ENCODE measurements at regions not wholly inside any gene's neighbourhood (a gene's known extent, or its start where the extent isn't known, plus 50 kb on each side); places are given as distances from the start of the nearest gene placed in this dataset.

GRCh38 chr5:138653502-138653901 is 78.3 kb upstream of the HSPA9 start:
- ATAC-seq (no peak), DNase-seq (no peak)
- Mint-ChIP-seq H3K4me3 (no peak overlapping the region), H3K27me3 (peaks cover 47 to 99% (median 71%) of the 10 kb centered on the region in 5 donors), H3K27ac (no peak overlapping the region), H3K9me3 (no peaks in the 10 kb centered on the region), H3K36me3 (peaks cover 0 to 2% (median 0%) of the 10 kb centered on the region in 3 donors), H3K4me1 (peaks cover 20 to 25% (median 22%) of the 10 kb centered on the region in 4 donors)
- POLR2A ChIA-PET = no interaction called here

- no peak overlapping the region for H3K4me3 Mint-ChIP-seq
- DNase-seq (no peak), ATAC-seq (no peak)
- peaks cover 0 to 4% (median 0%) of the 10 kb centered on the region in 3 donors for H3K36me3 Mint-ChIP-seq
- H3K4me1 Mint-ChIP-seq = peaks cover 17 to 25% (median 22%) of the 10 kb centered on the region in 4 donors
- H3K27me3 Mint-ChIP-seq = peaks cover 47 to 100% (median 77%) of the 10 kb centered on the region in 5 donors
- no peaks in the 10 kb centered on the region for H3K9me3 Mint-ChIP-seq
- POLR2A ChIA-PET = interaction anchor here (0.5 to 2.2 kb wide), 2 partner anchors 17 to 551 kb away, joined by 3 to 6 read pairs; no protein-coding TSS in a partner anchor
- peak overlapping the region in 1 of 10 donors; percentile 47 for H3K27ac Mint-ChIP-seq
Measured at GRCh38 chr5:138651767-138652117, 76.5 kb upstream of the HSPA9 start.

GRCh38 chr5:138651058-138651766 is 76.0 kb upstream of the HSPA9 start:
- no peak for DNase-seq
- POLR2A ChIA-PET = interaction anchor here (0.5 to 2.2 kb wide), 2 partner anchors 17 to 551 kb away, joined by 3 to 6 read pairs; no protein-coding TSS in a partner anchor
- peak overlapping the region in 1 of 10 donors; percentile 79 for H3K27ac Mint-ChIP-seq
- no peak overlapping the region for H3K4me3 Mint-ChIP-seq
- H3K4me1 Mint-ChIP-seq = peaks cover 17 to 25% (median 22%) of the 10 kb centered on the region in 4 donors
- no peak for ATAC-seq
- H3K27me3 Mint-ChIP-seq = peaks cover 49 to 100% (median 77%) of the 10 kb centered on the region in 5 donors
- no peaks in the 10 kb centered on the region for H3K9me3 Mint-ChIP-seq
- H3K36me3 Mint-ChIP-seq = peaks cover 0 to 4% (median 0%) of the 10 kb centered on the region in 3 donors

- Mint-ChIP-seq H3K36me3 (peaks cover 0 to 4% (median 0%) of the 10 kb centered on the region in 3 donors), H3K9me3 (no peaks in the 10 kb centered on the region), H3K4me3 (no peak overlapping the region), H3K27me3 (peaks cover 46 to 99% (median 71%) of the 10 kb centered on the region in 5 donors), H3K4me1 (peaks cover 18 to 23% (median 20%) of the 10 kb centered on the region in 4 donors), H3K27ac (no peak overlapping the region)
- POLR2A ChIA-PET = interaction anchor here (0.8 kb wide), 1 partner anchor 897 kb away, joined by 3 read pairs; no protein-coding TSS in a partner anchor
- ATAC-seq = no peak
- no peak for DNase-seq
Measured at GRCh38 chr5:138650196-138650595, 75.0 kb upstream of the HSPA9 start.

DNA sequence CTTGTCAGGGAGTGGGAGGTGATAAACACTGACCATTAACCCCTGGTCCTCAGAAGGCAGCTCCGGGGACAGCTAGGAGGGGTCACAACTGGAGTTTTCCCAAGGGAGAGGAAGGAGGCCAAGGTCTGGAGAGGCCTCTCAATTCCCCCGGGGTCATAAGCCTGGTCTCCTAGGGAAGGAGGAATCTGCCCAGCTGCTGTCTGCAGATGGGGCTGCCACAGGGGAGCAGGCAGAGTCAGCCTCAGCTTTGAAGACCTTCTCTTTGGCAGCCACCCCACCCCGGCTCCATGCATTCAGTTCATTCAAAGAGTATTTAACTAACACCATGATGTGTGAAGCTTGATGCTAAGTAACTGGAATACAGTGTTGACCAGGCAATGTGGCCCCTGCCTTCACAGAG is 74.6 kb upstream of the HSPA9 start:
- ATAC-seq (no peak), DNase-seq (no peak)
- Mint-ChIP-seq H3K4me1 (peaks cover 14 to 20% (median 16%) of the 10 kb centered on the region in 4 donors), H3K27ac (no peak overlapping the region), H3K4me3 (no peak overlapping the region), H3K9me3 (no peaks in the 10 kb centered on the region), H3K36me3 (peaks cover 0 to 4% (median 0%) of the 10 kb centered on the region in 3 donors), H3K27me3 (peaks cover 44 to 96% (median 68%) of the 10 kb centered on the region in 5 donors)
- POLR2A ChIA-PET = interaction anchor here (0.8 to 0.9 kb wide), 2 partner anchors 19 to 896 kb away, joined by 3 read pairs; no protein-coding TSS in a partner anchor

- peak overlapping the region in 1 of 10 donors; percentile 69 for H3K27ac Mint-ChIP-seq
- peaks cover 9 to 16% (median 12%) of the 10 kb centered on the region in 4 donors for H3K4me1 Mint-ChIP-seq
- H3K9me3 Mint-ChIP-seq = no peaks in the 10 kb centered on the region
- no peak overlapping the region for H3K4me3 Mint-ChIP-seq
- POLR2A ChIA-PET = interaction anchor here (0.8 to 1.1 kb wide), 3 partner anchors 10 to 896 kb away, joined by 3 read pairs; no protein-coding TSS in a partner anchor
- H3K27me3 Mint-ChIP-seq = peaks cover 40 to 96% (median 68%) of the 10 kb centered on the region in 5 donors
- no peak for DNase-seq
- peaks cover 0 to 4% (median 0%) of the 10 kb centered on the region in 3 donors for H3K36me3 Mint-ChIP-seq
- no peak for ATAC-seq
Measured at GRCh38 chr5:138649316-138649720, 74.1 kb upstream of the HSPA9 start.

DNA sequence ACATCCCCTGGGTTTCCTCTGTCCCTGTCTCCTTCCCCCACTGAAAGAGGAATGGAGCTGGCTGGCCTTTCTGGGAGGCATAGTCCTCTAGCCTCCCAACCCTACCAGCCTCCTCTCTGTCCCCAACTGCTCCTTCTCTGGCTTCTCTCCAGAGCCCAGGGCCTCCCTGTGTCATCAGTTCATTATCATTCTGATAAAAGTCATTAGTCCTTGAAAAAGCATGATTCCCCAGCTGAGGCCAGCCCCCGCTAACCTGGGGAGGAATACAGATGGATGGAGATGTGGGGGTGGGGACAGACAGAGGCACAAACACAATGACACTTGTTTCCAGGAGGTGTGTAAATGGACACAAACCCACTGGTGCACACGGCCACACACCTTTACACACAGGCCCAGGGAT is 73.6 kb upstream of the HSPA9 start:
- Mint-ChIP-seq H3K9me3 (no peaks in the 10 kb centered on the region), H3K27me3 (peaks cover 39 to 96% (median 65%) of the 10 kb centered on the region in 5 donors), H3K36me3 (peaks cover 0 to 4% (median 0%) of the 10 kb centered on the region in 3 donors), H3K4me1 (peaks cover 4 to 11% (median 7%) of the 10 kb centered on the region in 4 donors), H3K4me3 (no peak overlapping the region), H3K27ac (peak overlapping the region in 1 of 10 donors; percentile 69)
- DNase-seq (no peak), ATAC-seq (no peak)
- POLR2A ChIA-PET = interaction anchor here (0.9 to 1.1 kb wide), 2 partner anchors 9 to 20 kb away, joined by 3 read pairs; no protein-coding TSS in a partner anchor

GRCh38 chr5:138647794-138648410 is 72.7 kb upstream of the HSPA9 start:
- DNase-seq = no peak
- no peak overlapping the region for H3K27ac Mint-ChIP-seq
- POLR2A ChIA-PET = interaction anchor here (0.6 kb wide), 1 partner anchor 71 kb away, joined by 5 read pairs; no protein-coding TSS in a partner anchor

GRCh38 chr5:138647261-138647788 is 72.1 kb upstream of the HSPA9 start:
- H3K9me3 Mint-ChIP-seq = no peaks in the 10 kb centered on the region
- no peak overlapping the region for H3K4me3 Mint-ChIP-seq
- peaks cover 41 to 96% (median 64%) of the 10 kb centered on the region in 5 donors for H3K27me3 Mint-ChIP-seq
- POLR2A ChIA-PET = interaction anchor here (0.6 kb wide), 1 partner anchor 70 kb away, joined by 5 read pairs; no protein-coding TSS in a partner anchor
- ATAC-seq = no peak
- no peak for DNase-seq
- peaks cover 0 to 5% (median 3%) of the 10 kb centered on the region in 4 donors for H3K4me1 Mint-ChIP-seq
- no peak overlapping the region for H3K27ac Mint-ChIP-seq
- H3K36me3 Mint-ChIP-seq = peaks cover 0 to 4% (median 0%) of the 10 kb centered on the region in 3 donors

More at GRCh38 chr5:138647794-138648410, 72.7 kb upstream of the HSPA9 start:
- H3K4me1 Mint-ChIP-seq = peaks cover 0 to 5% (median 3%) of the 10 kb centered on the region in 4 donors
- H3K9me3 Mint-ChIP-seq = no peaks in the 10 kb centered on the region
- H3K36me3 Mint-ChIP-seq = peaks cover 0 to 4% (median 0%) of the 10 kb centered on the region in 3 donors
- H3K27me3 Mint-ChIP-seq = peaks cover 43 to 96% (median 64%) of the 10 kb centered on the region in 5 donors
- no peak overlapping the region for H3K4me3 Mint-ChIP-seq
- ATAC-seq = no peak

DNA sequence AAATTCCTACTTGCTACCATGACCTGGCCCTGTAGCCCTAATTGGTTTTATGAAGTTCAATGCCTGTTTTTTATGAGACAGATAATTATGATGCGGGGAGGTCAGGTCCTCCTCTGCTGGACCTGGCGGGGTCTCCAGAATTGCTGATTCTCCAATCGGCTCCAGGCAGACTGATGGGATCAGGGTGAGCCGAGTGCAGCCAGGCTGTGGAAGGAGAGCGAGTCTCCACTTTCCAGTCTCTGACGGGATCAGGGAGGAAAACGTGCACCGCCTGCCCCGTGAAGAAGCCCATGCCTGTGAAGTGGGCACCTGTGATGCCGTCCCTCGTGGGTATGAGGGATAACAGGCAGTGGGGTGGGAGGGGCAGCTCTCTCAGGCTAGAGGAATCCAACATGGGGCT is 71.5 kb upstream of the HSPA9 start:
- Mint-ChIP-seq H3K9me3 (no peaks in the 10 kb centered on the region), H3K4me3 (no peak overlapping the region), H3K4me1 (peaks cover 1 to 5% (median 3%) of the 10 kb centered on the region in 4 donors), H3K36me3 (peaks cover 0 to 4% (median 0%) of the 10 kb centered on the region in 3 donors), H3K27me3 (peaks cover 43 to 96% (median 67%) of the 10 kb centered on the region in 5 donors), H3K27ac (no peak overlapping the region)
- no peak for ATAC-seq
- DNase-seq = no peak
- POLR2A ChIA-PET = no interaction called here

DNA sequence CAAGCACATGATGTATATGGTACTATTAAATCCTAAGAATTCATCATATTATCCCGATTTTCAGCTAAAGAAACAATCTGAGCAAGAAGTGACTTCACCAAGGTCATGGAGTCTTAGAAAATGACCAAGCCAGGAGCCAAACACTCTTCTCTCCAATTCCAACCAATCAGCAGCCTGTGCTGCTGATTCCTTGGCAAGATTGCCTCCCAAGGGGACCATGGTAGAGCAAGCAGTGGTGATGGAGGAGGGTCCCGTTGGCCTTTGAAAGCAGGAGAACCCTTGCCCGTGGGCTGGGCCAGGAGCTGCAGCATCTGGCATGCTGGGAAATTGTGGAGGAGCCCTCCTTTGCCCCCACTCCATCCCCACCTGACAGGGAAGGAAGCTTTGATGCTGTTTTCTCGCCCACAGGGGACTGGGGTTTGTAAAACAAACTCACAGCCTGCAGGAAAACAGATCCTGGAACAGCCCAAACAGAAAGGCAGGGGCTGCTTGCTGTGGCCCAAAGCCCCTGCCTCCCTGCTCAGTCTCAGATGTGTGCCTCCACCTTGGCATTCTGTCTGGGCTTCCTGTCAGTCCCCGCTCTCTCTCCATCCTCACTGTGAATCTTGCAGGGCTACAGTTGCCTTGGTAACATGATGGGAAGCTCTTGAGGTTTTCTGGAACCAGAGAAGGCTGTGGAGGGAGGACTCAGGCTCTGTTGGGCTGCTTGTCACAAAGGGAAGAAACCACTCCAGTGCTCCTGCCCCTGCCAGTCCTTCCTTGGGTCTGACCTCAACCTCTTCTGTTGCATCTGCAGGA is 70.8 kb upstream of the HSPA9 start:
- no peak overlapping the region for H3K27ac Mint-ChIP-seq
- peaks cover 0 to 5% (median 3%) of the 10 kb centered on the region in 4 donors for H3K4me1 Mint-ChIP-seq
- POLR2A ChIA-PET = no interaction called here
- H3K27me3 Mint-ChIP-seq = peaks cover 41 to 96% (median 69%) of the 10 kb centered on the region in 5 donors
- no peak overlapping the region for H3K4me3 Mint-ChIP-seq
- no peak for DNase-seq
- H3K9me3 Mint-ChIP-seq = no peaks in the 10 kb centered on the region
- H3K36me3 Mint-ChIP-seq = peaks cover 0 to 4% (median 0%) of the 10 kb centered on the region in 3 donors
- no peak for ATAC-seq
